HepG2 (cell line): ENCODE measurements at regions not wholly inside any gene's neighbourhood (a gene's known extent, or its start where the extent isn't known, plus 50 kb on each side); places are given as distances from the start of the nearest gene placed in this dataset.

Source experiments
- ATAC-seq: fragments of 200-7000 bp; cut with Tn5 transposase; 3 replicates; pipeline ENCODE4 v1.9.1; 2020; ENCODE audit warnings: mild to moderate bottlenecking, moderate library complexity
- BruUV-seq: library from RNA; stranded (reverse); fragments of 400-500 nt; replicated peaks from 2 replicates; lab custom pipeline; 2021; lab: Mats Ljungman, UMichigan
- CTCF ChIA-PET: fragments of 300-600 bp; formaldehyde crosslinking; extraction: SDS; loops from one replicate; lab custom pipeline; 2021; ENCODE audit warnings: low total read pairs, inconsistent platforms, low intra/inter-chr PET ratio; lab: Yijun Ruan, JAX
- POLR2A ChIA-PET: fragments of 350-600 bp; sonication (Branson Sonifier 250); formaldehyde crosslinking; loops from one replicate; lab custom pipeline; 2020; ENCODE audit warnings: antibody characterized with exemption, inconsistent platforms; lab: Yijun Ruan, JAX
- DNase-seq: peaks from one replicate; pipeline ENCODE4 v3.0.0-alpha.2; 2015; ENCODE audit warnings: low spot score
- FAIRE-seq: peaks from 3 replicates; lab custom pipeline; 2011; peaks lifted over from hg19 to GRCh38; lab: Jason Lieb, UNC
- H2AFZ ChIP-seq: one replicate; pipeline ENCODE4 v1.6.1; 2011; ENCODE audit warnings: low read length, inconsistent platforms
- H3K27ac ChIP-seq: fragments of 300-600 bp; 3 replicates; pipeline ENCODE4 v1.8.0; 2011; ENCODE audit warnings: mixed run types, mild to moderate bottlenecking, mixed read lengths, low read length, inconsistent platforms; ENCODE audit not compliant: insufficient read depth; ENCODE audit errors: extremely low read length
- H3K27me3 ChIP-seq, 2 experiments: fragments of 200-600 bp in 1 of 2; 2 replicates in 1 of 2; 3 replicates in 1 of 2; pipeline versions ENCODE4 v1.6.0 to v1.8.0; 2011; ENCODE audit warnings: low read length in 2 of 2, mild to moderate bottlenecking in 2 of 2, moderate library complexity in 2 of 2, inconsistent platforms in 1 of 2; ENCODE audit not compliant: insufficient read depth in 2 of 2, control insufficient read depth in 1 of 2
- H3K36me3 ChIP-seq, 2 experiments: fragments of 200-600 bp in 1 of 2; replicated peaks in 1 of 2; 2 replicates in 1 of 2; 3 replicates in 1 of 2; pipeline versions ENCODE4 v1.5.1 to v1.8.0; 2011; ENCODE audit warnings: low read length in 2 of 2, inconsistent platforms in 1 of 2; ENCODE audit not compliant: insufficient read depth in 2 of 2, control insufficient read depth in 1 of 2
- H3K4me1 ChIP-seq: 2 replicates; pipeline ENCODE4 v1.5.1; 2012; ENCODE audit warnings: low read length, inconsistent platforms; ENCODE audit not compliant: insufficient read depth
- H3K4me2 ChIP-seq: 2 replicates; pipeline ENCODE4 v1.6.0; 2011; ENCODE audit warnings: low read depth, low read length, inconsistent platforms
- H3K4me3 ChIP-seq, 3 experiments: fragments of 200-600 bp in 1 of 3; sonication (generic), shearing (Covaris generic) in 1 of 3; replicated peaks in 1 of 3; 2 replicates each; pipeline ENCODE4 v1.5.1; 2011 to 2016; ENCODE audit warnings: low read length in 3 of 3, inconsistent platforms in 2 of 3, low read depth in 2 of 3, mild to moderate bottlenecking in 2 of 3, control low read depth in 1 of 3, mixed read lengths in 1 of 3; ENCODE audit not compliant: insufficient read depth in 1 of 3
- H3K79me2 ChIP-seq: one replicate; pipeline ENCODE4 v1.6.1; 2011; ENCODE audit warnings: low read length, inconsistent platforms; ENCODE audit not compliant: insufficient read depth
- H3K9ac ChIP-seq: 2 replicates; pipeline ENCODE4 v1.6.0; 2011; ENCODE audit warnings: mild to moderate bottlenecking, low read depth, low read length, inconsistent platforms; ENCODE audit not compliant: insufficient read depth
- H3K9me3 ChIP-seq: 2 replicates; pipeline ENCODE4 v1.5.1; 2012; ENCODE audit warnings: mild to moderate bottlenecking, low read length
- H4K20me1 ChIP-seq: 2 replicates; pipeline ENCODE4 v1.6.0; 2011; ENCODE audit warnings: inconsistent platforms, mild to moderate bottlenecking, low read length, moderate library complexity; ENCODE audit not compliant: insufficient read depth
- ATF7 ChIP-seq, 2 experiments: fragments of 450-650 bp in 1 of 2; sonication (generic) in 1 of 2; formaldehyde crosslinking in 1 of 2; IDR thresholded peaks; 2 replicates each; pipeline versions ENCODE4 v1.4.0 to v1.6.1; 2016 to 2020; ENCODE audit warnings: antibody characterized with exemption in 1 of 2, mild to moderate bottlenecking in 1 of 2, missing genetic modification reagents in 1 of 2
- CCAR2 ChIP-seq: fragments of 200-400 bp; formaldehyde crosslinking; optimal IDR thresholded peaks from 2 replicates; pipeline ENCODE3; 2018; ENCODE audit warnings: low read depth, mild to moderate bottlenecking, low read length, moderate library complexity
- FOXC1 ChIP-seq: sonication (generic); formaldehyde crosslinking; IDR thresholded peaks from 2 replicates; pipeline ENCODE4 v1.8.0; 2022; ENCODE audit warnings: mild to moderate bottlenecking, missing genetic modification reagents, borderline replicate concordance
- GATAD1 ChIP-seq: IDR thresholded peaks from 2 replicates; pipeline ENCODE4 v1.6.1; 2016; ENCODE audit warnings: missing genetic modification reagents, missing compliant biosample characterization
- KDM2A ChIP-seq: sonication (generic); formaldehyde crosslinking; IDR thresholded peaks from 2 replicates; pipeline ENCODE4 v1.4.0; 2020; ENCODE audit warnings: low read depth, missing genetic modification reagents, borderline replicate concordance
- KLF15 ChIP-seq: sonication (generic); formaldehyde crosslinking; IDR thresholded peaks from 2 replicates; pipeline ENCODE4 v1.8.1; 2023; ENCODE audit warnings: borderline replicate concordance, mild to moderate bottlenecking, inconsistent platforms, missing genetic modification reagents, mixed read lengths
- MBD4 ChIP-seq: IDR thresholded peaks from 2 replicates; pipeline ENCODE4 v1.6.1; 2012; ENCODE audit warnings: low read length, inconsistent platforms, borderline replicate concordance
- NFE2L2 ChIP-seq: fragments of 150-350 bp; IDR thresholded peaks from 2 replicates; pipeline ENCODE4 v1.6.1; 2014; ENCODE audit warnings: low read length
- PCBP1 ChIP-seq: fragments of 200-400 bp; formaldehyde crosslinking; IDR thresholded peaks from 2 replicates; pipeline ENCODE4 v1.6.1; 2017; ENCODE audit warnings: mild to moderate bottlenecking, low read depth, low read length, borderline replicate concordance
- SP2 ChIP-seq: sonication (generic); formaldehyde crosslinking; IDR thresholded peaks from 2 replicates; pipeline ENCODE4 v1.5.1; 2020; ENCODE audit warnings: mild to moderate bottlenecking, missing genetic modification reagents
- TOE1 ChIP-seq: sonication (generic); formaldehyde crosslinking; IDR thresholded peaks from 2 replicates; pipeline ENCODE4 v1.4.0; 2020; ENCODE audit warnings: mild to moderate bottlenecking, missing genetic modification reagents
- ZNF263 ChIP-seq: sonication (generic); formaldehyde crosslinking; IDR thresholded peaks from 2 replicates; pipeline ENCODE4 v1.4.0; 2020; ENCODE audit warnings: missing genetic modification reagents
- WGBS: methylation state at CpG from one replicate; pipeline ENCODE4 v1.1.6; 2017; ENCODE audit warnings: low lambda C conversion rate; 5-methylcytosine and 5-hydroxymethylcytosine counted together
- in situ Hi-C: cut with HindIII; loops from 2 replicates; pipeline ENCODE4 v1.10.0; 2017; ENCODE audit warnings: low pct_unique_long_range_greater_than_20kb; ENCODE audit not compliant: extremely low pct_ligation_motif_present
- intact Hi-C: fragments of 100-400 bp; cut with micrococcal nuclease; formaldehyde crosslinking; loops from one replicate; pipeline ENCODE4 v1.10.0; 2022; ENCODE audit not compliant: unreplicated experiment
- TF ChIP-seq, protein P1 (sequence below): sonication (generic); formaldehyde crosslinking; IDR thresholded peaks from 2 replicates; pipeline ENCODE4 v1.4.0; 2020; ENCODE audit warnings: missing genetic modification reagents, borderline replicate concordance
- TF ChIP-seq, protein P2 (sequence below): sonication (generic); formaldehyde crosslinking; conservative IDR thresholded peaks from 2 replicates; pipeline ENCODE4 v1.5.0; 2020; ENCODE audit warnings: missing genetic modification reagents

DNA sequence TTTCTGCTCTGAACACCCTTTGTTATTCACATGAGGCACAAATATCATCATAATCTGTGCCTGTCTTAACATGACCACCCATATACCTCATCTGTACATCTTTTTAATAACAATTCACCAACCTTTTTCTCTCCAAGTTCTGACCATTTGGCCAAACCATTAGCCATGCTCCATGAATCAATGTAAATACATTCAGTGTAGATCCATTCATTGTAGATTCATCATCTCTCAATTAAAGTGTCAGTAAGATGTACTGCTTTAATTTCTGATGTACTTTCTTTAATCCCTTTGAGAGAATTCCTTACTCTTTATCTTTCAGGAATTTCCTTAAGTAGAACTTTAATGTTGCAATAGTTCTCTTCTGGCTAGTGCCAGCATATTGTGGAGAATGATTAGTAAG, 126.2 kb upstream of the LRRC7 start (continued):
- TF ChIP-seq NFE2L2 (no peak), TOE1 (CRISPR knock-in tag) (no peak), SP2 (CRISPR knock-in tag) (no peak), ZNF263 (no peak), PCBP1 (no peak)

DNA sequence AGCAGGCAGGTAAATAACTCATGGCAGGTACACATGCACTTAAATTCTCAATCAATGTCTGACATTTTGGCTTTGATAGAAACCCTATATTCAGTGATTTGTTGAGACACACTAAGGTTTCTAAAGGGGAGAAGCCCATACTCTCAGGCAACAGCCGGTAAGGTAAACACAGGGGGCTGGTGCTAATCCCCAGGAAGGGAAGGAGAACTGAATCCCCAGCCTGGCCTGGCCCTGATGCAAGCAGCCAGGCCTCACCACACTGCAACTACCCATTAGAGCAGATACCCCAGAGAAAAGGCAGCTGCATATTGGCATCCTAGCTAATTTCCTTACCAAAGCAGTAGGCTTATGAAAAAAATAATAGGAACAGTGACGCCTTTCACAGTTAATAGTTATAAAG, 116.5 kb upstream of the LRRC7 start:
- intact Hi-C loops = no loop called here
- no TSS peak for BruUV-seq

More for the DNA sequence above, 116.5 kb upstream of the LRRC7 start:
- DNase-seq = no peak
- Histone ChIP-seq H3K36me3 (no peaks in the 10 kb centered on the region), H3K9ac (no peak overlapping the region), H3K4me3 (no peak overlapping the region), H4K20me1 (no peaks in the 10 kb centered on the region), H3K9me3 (peaks cover 66% of the 10 kb centered on the region), H3K27ac (no peak overlapping the region), H3K79me2 (no peaks in the 10 kb centered on the region), H3K4me1 (no peaks in the 10 kb centered on the region), H3K4me2 (no peak overlapping the region), H3K27me3 (no peaks in the 10 kb centered on the region), H2AFZ (no peak overlapping the region)
- no peak for ATAC-seq
- in situ Hi-C loops = no loop called here
- POLR2A ChIA-PET = no interaction called here
- no peak for TF ChIP-seq MBD4
- no peak for TF ChIP-seq ATF7 (IDR thresholded peaks at IDR 0.05)
- TF ChIP-seq ATF7 (CRISPR knock-in tag; IDR thresholded peaks at IDR 0.05) = no peak
- no peak for TF ChIP-seq KDM2A (CRISPR knock-in tag)
- TF ChIP-seq CCAR2 = no peak
- TF ChIP-seq, protein P1, sequence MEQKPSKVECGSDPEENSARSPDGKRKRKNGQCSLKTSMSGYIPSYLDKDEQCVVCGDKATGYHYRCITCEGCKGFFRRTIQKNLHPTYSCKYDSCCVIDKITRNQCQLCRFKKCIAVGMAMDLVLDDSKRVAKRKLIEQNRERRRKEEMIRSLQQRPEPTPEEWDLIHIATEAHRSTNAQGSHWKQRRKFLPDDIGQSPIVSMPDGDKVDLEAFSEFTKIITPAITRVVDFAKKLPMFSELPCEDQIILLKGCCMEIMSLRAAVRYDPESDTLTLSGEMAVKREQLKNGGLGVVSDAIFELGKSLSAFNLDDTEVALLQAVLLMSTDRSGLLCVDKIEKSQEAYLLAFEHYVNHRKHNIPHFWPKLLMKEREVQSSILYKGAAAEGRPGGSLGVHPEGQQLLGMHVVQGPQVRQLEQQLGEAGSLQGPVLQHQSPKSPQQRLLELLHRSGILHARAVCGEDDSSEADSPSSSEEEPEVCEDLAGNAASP (CRISPR knock-in tag) = no peak
- TF ChIP-seq GATAD1 (CRISPR knock-in tag) = no peak
- no peak for TF ChIP-seq KLF15 (CRISPR knock-in tag)
- no peak for TF ChIP-seq FOXC1
- TF ChIP-seq, protein P2, sequence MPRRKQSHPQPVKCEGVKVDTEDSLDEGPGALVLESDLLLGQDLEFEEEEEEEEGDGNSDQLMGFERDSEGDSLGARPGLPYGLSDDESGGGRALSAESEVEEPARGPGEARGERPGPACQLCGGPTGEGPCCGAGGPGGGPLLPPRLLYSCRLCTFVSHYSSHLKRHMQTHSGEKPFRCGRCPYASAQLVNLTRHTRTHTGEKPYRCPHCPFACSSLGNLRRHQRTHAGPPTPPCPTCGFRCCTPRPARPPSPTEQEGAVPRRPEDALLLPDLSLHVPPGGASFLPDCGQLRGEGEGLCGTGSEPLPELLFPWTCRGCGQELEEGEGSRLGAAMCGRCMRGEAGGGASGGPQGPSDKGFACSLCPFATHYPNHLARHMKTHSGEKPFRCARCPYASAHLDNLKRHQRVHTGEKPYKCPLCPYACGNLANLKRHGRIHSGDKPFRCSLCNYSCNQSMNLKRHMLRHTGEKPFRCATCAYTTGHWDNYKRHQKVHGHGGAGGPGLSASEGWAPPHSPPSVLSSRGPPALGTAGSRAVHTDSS (CRISPR knock-in tag) = no peak
- CTCF ChIA-PET = no interaction called here
- FAIRE-seq = no peak
- 39% methylated on average over 2 of the region's 2 CpGs for WGBS
